ENCODE measurements at regions not wholly inside any gene's neighbourhood (a gene's known extent, or its start where the extent isn't known, plus 50 kb on each side); places are given as distances from the start of the nearest gene placed in this dataset.
"Not testable (repeated sequence)": the region's sequence is repeated elsewhere in the genome, so short reads cannot be mapped to it uniquely, and the experiment has no call there.

GRCh38 chr21:27034796-27035195, 67.9 kb upstream of the ADAMTS5 start:
- TF ChIP-seq CTCF (IDR thresholded peaks at IDR 0.05; ENCODE audit: low read depth, low read length) (no peak), MYC (IDR thresholded peaks at IDR 0.05; ENCODE audit: low read depth, low read length) (no peak), POLR2A (IDR thresholded peaks at IDR 0.05; ENCODE audit: extremely low read depth, insufficient read length) (no peak), MAX (IDR thresholded peaks at IDR 0.05; ENCODE audit: low read depth, low read length) (no peak)
- DNase-seq (ENCODE audit: low read depth): no peak
- H3K4me3 ChIP-seq (ENCODE audit: low read depth, low read length): no peak overlapping the region

- TF ChIP-seq MYC (IDR thresholded peaks at IDR 0.05; ENCODE audit: low read depth, low read length) (no peak), POLR2A (IDR thresholded peaks at IDR 0.05; ENCODE audit: extremely low read depth, insufficient read length) (no peak), CTCF (IDR thresholded peaks at IDR 0.05; ENCODE audit: low read depth, low read length) (no peak), MAX (IDR thresholded peaks at IDR 0.05; ENCODE audit: low read depth, low read length) (no peak)
- no peak for DNase-seq (ENCODE audit: low read depth)
These were observed 66.6 kb upstream of the ADAMTS5 start for GRCh38 chr21:27033471-27033870.

GRCh38 chr21:27026501-27026900, 59.6 kb upstream of the ADAMTS5 start:
- DNase-seq (ENCODE audit: low read depth): no peak
- TF ChIP-seq MAX (IDR thresholded peaks at IDR 0.05; ENCODE audit: low read depth, low read length) (no peak), CTCF (IDR thresholded peaks at IDR 0.05; ENCODE audit: low read depth, low read length) (no peak), MYC (IDR thresholded peaks at IDR 0.05; ENCODE audit: low read depth, low read length) (no peak), POLR2A (IDR thresholded peaks at IDR 0.05; ENCODE audit: extremely low read depth, insufficient read length) (no peak)
- H3K4me3 ChIP-seq (ENCODE audit: low read depth, low read length): no peak overlapping the region

More at GRCh38 chr21:27033471-27033870, 66.6 kb upstream of the ADAMTS5 start:
- H3K4me3 ChIP-seq (ENCODE audit: low read depth, low read length): no peak overlapping the region

GRCh38 chr21:27025708-27026107, 58.8 kb upstream of the ADAMTS5 start:
- not testable (repeated sequence) for DNase-seq (ENCODE audit: low read depth); H3K4me3 ChIP-seq (ENCODE audit: low read depth, low read length)

GRCh38 chr21:27024971-27025370, 58.1 kb upstream of the ADAMTS5 start:
- H3K4me3 ChIP-seq (ENCODE audit: low read depth, low read length): no peak overlapping the region
- no peak for DNase-seq (ENCODE audit: low read depth)
- TF ChIP-seq POLR2A (IDR thresholded peaks at IDR 0.05; ENCODE audit: extremely low read depth, insufficient read length) (no peak), MYC (IDR thresholded peaks at IDR 0.05; ENCODE audit: low read depth, low read length) (no peak), CTCF (IDR thresholded peaks at IDR 0.05; ENCODE audit: low read depth, low read length) (no peak)

GRCh38 chr21:27024301-27024700, 57.4 kb upstream of the ADAMTS5 start:
- TF ChIP-seq CTCF (IDR thresholded peaks at IDR 0.05; ENCODE audit: low read depth, low read length) (no peak), MYC (IDR thresholded peaks at IDR 0.05; ENCODE audit: low read depth, low read length) (no peak), MAX (IDR thresholded peaks at IDR 0.05; ENCODE audit: low read depth, low read length) (no peak), POLR2A (IDR thresholded peaks at IDR 0.05; ENCODE audit: extremely low read depth, insufficient read length) (no peak)
- no peak overlapping the region for H3K4me3 ChIP-seq (ENCODE audit: low read depth, low read length)
- DNase-seq (ENCODE audit: low read depth): no peak

Measured in NB4 (cell line).